SHP77 treated with DMSO at 0.1 percent for 48 hours (cell line): ENCODE measurements at regions not wholly inside any gene's neighbourhood (a gene's known extent, or its start where the extent isn't known, plus 50 kb on each side); places are given as distances from the start of the nearest gene placed in this dataset.
"Not testable (repeated sequence)": the region's sequence is repeated elsewhere in the genome, so short reads cannot be mapped to it uniquely, and the experiment has no call there.

Experiments used
- DNase-seq: peaks from one replicate; lab custom pipeline; 2025; lab: John Stamatoyannopoulos, UW

DNA sequence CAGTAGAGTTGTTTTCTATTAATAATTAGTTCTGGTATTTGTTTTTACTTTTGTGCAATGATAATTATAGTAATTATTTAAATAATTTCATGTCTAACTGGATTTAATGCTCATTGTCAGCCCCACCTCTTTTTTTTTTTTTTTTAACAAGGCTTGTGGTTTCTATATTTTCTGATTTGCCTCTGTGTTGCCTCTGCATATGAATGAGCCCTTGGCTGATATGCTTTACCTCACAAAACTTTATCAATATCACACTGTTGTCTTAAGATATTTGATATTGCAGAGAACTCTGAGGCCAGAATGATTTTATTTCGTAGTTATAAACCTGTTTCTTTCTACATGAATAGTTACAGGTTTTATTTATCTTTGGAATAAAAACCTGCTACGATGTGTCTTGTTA is 116.2 kb upstream of the ATP2B1 start:
- no peak for DNase-seq

DNA sequence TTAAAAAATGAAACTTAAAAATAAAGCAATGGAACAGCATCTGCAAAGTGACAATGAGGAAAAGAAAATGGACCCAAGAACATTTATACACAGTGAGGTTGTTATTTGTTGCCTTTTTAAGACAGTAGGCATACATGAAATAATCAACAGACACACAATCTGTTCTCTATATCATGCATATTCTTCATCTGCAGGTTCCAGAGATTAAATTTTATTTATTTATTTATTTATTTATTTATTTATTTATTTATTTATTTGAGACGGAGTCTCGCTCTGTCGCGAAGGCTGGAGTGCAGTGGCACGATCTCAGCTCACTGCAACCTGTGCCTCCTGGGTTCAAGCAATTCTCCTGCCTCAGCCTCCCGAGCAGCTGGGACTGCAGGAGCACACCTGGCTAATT is 114.4 kb upstream of the ATP2B1 start:
- DNase-seq = not testable (repeated sequence)

DNA sequence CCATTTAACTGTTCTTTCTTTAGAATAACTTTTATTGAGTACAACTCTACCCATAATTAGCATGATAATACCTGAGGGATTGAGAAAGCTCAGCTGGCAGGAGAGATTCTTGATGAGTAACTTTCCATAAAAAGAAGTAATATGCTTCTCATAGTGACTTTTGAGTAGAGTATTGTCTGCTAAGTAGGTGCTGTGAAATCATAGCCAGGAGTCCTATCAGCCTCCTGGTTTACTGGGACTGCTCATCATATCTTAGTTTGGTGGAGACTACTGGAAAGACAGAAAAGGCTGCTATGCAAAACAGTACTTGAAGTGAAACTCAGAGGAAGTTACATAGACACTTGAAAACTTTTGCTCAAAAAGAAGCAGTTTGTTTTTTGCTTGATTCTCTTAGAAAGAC is 113.3 kb upstream of the ATP2B1 start:
- DNase-seq = no peak

DNA sequence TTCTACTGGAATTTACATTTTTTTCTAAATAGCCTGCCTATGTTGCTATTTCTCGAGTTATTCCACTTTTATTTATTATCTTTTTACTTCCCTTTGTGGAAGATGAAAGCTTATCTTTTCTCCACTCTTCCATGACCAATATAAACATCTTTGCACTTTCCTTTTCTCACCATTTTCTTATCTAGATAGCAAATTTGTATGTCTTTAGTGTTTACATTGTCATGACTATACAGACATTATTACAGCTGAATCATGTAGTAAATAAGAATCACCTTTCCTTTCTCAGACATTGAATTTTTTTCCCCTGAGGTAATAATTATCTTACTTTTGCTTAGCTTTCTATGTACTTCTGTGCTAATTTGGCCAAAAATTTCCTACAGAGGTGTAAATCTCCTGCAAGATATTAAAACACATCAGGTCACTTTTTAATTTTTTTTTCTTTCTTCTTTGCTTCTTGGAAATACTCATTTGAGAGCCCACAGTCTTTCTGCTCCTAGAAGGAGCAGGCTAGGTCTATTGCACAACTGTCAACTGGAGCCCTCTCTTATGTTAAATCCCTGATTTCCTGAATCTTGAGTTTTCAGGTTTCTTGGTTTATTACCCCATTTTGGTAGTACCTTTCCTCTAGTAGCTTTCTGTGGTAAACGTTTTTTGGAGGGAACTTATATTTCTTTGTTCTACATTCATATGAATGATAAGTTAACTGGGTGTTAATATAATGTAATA is 109.0 kb upstream of the ATP2B1 start:
- no peak for DNase-seq

DNA sequence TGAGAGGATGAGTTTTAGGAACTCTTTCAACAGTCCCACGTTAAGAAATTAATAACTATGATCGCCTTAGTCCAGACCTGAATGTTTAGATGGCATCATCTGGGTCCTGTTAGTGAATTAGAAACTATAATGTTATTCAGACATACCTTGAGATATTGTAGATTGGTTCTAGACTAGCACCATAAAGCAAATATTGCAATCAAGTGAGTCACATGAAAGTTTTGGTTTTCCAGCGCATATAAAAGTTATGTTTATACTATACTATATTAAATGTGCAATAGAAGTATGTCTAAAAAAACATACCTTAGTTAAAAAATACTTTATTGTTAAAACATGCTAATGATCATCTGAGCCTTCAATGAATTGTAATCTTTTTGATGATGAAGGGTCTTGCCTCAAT is 106.6 kb upstream of the ATP2B1 start:
- no peak for DNase-seq

DNA sequence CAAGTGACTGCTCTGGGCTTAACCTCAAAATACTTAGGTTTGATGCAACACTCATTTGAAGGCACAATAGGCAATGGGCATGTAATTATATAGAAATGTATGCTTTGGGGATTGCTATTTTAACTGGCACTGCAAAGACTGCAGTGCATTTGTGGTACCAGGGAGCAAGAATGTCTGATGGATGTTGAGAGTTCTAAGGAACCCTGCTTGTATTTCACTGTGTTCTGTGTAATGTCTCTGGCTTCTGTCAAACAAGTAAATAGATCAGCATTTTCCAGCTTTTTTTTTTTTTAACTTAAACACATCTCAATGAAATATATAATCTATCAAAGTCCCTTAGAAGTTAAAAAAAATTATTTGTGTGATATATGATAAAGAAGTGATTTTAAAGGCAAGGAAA is 94.8 kb upstream of the ATP2B1 start:
- DNase-seq = no peak

DNA sequence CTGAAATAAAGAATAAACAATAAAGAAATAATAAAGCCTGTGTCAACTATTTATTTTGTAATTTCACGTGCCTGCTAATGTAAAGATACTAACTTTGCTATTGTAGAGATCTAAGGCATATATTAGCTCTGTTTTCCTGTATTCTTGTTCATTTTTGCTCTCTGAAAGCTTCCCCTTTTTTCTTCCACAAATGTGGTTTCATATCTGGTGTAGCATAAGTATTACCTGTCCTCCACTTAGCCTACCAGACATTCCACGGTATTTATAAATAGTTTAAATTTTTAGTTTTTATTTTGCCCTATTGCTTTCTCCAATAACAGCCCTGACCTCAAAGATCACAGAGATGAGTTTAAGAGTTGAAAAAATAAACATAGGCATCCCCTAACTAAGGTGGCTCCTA is 92.6 kb upstream of the ATP2B1 start:
- DNase-seq = no peak

DNA sequence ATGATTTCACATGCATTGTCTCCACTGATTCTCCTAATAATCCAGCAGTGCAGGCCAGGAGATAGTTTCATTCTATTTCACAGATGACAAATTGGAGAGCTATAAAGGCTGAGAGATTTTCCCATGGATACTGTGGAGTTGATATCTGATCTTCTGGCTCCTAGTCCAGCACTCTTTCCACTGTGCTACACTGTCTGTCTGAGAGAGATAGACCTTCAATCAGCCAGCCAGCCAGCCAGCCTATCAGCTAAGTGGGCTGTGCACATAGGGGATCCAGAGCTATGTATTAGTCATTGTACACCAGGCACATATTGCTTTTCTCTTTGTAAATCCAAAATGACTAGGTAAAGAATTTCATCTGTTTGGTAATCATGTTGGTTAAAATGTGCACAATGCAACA is 91.8 kb upstream of the ATP2B1 start:
- DNase-seq = no peak

DNA sequence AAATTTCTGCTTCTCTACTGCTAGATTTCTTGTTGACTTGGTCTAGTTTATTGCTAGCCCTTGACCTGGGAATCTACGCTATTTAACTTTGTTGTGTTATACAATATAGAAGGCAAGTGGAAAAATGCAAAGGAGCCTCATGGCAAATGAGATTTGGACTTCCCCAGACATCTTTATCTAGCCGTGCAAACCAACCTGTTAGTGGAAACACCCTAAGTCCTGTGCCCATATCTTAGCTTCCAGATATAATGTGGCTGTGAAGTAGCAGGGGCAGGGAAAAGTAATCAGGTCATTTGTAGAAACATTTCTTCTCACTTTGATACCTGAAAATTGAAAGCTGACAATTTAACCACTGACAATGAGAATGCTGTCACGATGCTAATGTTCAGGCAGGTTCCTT is 90.7 kb upstream of the ATP2B1 start:
- no peak for DNase-seq

DNA sequence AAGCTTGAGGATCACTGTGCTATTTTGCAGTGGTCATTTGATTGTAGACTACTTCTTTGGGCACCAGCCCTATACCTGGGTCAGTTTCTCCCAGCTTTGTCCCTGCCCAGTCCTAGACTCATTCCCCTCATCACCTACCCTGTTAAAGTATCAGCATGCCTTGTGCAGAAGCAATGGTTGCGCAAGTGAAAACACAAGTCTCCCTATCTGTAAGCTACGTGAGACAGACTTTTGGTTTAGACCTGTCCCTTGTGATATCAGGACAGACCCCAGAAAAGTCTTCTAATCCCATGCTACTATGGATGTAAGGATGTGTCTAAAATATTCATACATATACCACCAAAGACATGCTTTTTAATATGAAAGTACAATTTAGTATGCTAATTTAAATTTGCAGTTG is 88.8 kb upstream of the ATP2B1 start:
- DNase-seq = no peak

DNA sequence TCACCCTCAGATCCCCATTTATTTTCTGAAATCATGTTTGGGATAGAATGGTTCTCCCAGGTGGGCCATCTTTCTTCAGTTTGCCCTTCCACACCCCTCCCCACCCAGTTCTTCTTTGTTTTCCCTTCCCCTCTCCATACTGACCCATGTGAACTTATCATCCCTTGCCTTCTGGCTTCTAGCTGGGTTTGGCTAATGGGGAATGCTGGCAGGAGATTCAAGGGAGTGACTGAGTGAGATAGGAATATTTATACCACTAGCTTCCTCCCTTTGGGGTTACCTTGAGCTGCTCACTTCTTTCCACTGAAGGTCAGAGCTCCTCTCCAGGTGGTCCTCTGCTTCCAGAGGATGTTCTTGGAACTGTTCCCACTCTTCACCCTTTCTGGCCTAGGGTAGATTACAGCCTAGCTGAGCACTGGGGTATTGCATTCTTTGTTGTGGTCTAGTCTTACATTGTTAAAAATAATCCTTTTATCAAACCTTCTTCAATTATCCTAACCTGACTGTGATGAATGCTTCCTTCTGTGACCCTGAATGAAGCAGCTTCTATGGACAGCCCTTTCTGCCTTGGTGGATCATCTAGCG is 88.3 kb upstream of the ATP2B1 start:
- no peak for DNase-seq

DNA sequence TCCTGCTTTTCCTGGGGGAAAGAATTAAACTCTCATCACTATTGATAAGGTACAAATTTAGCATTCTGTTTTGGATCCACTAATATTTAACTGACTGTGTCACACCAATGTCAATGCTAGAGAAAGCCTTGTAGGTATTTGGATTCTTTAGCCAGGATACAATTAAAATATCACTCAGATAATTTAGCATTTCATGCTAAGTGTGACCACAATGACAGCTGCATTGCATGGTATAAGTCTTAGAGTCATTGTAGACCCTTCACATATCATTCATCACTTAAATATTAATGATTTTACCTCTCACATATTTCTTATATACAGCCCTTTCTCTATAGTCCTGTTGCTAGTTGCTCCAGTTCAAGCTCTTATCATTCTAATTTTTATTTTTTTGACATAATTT is 85.3 kb upstream of the ATP2B1 start:
- no peak for DNase-seq

DNA sequence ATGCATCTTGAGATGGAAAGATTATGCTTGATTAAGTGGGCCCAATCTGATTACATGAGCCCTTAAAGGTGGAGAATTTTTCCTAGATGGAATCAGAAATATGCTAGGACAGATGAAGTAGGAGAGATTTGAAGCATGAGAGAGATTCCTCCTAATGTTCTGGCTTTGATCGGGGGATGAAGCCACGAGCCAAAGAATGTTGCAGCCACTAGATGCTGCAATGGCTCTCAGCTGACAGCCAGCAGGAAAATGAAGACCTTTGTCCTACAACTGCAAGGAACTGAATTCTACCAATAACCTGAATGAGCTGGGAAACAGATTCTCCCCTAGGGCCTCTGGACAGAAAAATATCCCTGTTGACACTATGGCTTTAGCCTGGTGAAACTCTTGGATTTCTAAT is 82.6 kb upstream of the ATP2B1 start:
- no peak for DNase-seq

DNA sequence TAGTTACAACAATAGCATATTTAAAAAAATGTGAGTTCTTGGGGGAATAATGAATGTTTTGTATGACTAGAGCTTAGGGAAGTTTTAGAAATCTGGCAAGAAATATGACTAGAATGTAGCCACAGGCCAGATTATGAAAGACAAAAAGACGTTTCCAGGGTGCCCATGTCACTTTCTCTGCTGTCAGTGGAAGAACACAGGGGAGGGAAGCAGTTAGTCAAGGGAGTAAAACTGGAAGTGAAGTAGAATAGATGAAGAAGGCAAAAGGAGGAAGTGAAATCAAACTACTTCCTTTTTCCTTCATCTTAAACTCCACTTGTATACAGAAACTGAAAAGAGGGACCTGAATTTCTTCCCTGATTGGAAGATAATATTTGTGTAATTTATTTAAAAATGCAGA is 81.2 kb upstream of the ATP2B1 start:
- no peak for DNase-seq

DNA sequence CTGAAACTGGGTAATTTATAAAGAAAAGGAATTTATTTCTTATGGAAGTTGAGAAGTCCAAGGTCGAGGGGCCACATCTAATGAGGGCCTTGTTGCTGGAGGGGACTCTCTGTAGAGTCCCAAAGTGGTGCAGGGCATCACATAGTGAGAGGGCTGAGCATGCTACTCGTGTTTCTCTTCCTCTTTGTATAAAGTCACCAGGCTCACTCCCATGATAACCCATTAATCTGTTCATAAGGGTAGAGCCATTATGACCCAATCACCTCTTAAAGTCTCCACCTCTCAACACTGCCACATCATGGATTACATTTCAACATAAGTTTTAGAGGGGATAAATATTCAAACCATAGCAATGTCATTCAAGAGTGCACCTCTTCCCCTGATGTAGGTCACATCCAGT is 79.1 kb upstream of the ATP2B1 start:
- no peak for DNase-seq

DNA sequence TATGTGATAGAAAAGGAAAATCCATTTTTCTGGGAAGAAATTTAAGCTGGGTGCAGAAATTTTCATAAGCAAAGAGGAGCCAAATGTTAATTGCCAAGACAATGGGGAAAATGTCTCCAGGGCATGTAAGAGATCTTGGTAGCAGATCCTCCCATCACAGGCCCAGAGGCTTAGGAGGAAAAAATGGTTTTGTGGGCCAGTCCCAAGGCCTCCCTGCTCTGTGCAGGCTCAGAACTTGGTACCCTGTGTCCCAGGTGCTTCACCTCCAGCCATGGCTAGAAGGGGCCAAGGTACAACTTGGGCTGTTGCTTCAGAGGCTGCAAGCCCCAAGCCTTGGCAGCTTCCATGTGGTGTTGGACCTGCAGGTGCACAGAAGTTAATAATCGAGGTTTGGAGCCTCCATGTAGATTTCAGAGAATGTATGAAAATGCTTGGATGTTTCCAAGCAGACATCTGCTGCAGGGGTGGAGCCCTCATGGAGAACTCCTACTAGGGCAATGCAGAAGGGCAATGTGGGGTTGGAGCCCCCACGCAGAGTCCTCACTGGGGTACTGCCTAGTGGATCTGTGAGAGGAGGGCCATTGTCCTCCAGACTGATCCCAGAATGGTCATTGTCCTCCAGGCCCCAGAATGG is 77.7 kb upstream of the ATP2B1 start:
- no peak for DNase-seq

DNA sequence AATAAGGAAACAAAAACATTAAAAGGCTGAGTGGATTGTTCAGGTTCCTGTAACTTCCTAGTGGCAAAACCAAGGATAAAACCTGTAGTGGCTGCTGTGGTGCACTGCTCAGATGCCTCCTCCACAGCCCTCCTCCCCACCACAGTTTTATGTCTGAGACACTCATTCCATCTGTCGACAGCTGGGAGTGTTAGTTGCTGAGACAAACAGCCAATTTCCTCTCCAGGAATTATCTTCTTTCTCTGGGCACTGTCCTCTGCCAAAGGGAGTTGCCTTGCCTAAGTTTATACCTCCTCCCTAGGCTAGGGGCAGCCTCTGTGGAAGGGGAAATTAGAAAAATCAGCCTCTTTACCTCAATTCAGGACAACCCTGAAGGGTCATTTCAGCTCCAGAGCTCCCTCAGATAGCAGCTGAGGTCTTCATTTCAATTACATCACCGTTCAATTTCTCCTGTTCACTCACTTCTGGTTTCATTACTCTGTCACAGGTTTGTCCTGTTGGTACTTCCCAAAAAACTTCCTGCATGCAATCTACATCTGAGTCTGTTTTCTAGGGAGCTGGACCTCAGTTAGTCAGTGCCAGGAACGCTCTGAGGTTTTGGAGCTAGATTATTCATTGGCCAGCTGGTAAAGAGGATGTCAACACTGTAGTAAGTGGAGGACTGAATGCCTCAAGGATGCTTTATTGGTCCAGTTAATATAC is 74.9 kb upstream of the ATP2B1 start:
- no peak for DNase-seq

DNA sequence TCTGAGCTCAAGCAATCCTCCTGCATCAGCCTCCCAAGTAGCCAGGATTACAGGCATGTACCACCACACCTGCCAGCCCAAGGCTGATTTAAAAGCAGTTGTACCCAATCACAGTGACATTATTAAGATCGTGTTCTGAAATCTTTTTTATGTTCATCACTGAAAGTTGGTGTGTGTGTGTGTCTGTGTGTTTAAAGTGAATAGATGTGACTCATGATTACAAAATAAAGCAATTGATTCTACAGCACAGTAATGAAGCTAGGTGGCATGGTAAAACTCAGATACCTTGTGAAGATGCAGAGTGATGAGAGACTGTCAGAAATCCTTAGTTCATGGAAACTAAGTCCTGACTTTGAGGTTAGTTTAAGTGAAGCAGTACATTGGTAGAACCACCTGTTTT is 74.2 kb upstream of the ATP2B1 start:
- no peak for DNase-seq

DNA sequence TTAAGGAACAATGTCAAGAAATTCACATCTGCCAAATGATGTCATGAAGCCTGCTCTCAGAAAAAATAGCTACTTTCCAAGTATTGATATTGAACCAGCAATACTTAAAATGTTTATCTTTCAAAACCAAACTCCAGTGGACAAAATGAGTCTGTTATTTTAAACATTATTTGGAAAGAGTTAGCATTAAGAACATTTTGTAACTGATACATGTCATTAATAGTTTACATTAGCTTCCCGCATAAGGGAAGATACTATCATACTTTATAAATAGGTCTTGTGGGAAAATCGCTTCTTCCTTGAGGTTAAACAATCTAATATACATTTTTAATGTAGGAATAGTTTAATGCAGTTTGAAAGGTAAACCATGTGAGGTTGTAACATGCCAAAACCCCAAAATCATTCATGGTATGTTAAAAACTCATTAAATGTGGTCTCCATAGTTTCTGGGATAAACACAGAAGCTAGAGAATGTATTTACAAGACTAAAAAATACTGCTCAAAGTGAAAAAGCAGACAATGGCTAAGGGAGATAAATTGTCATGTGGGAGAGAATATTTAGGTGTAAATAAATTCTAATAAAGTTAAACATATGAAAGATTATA is 73.4 kb upstream of the ATP2B1 start:
- no peak for DNase-seq

DNA sequence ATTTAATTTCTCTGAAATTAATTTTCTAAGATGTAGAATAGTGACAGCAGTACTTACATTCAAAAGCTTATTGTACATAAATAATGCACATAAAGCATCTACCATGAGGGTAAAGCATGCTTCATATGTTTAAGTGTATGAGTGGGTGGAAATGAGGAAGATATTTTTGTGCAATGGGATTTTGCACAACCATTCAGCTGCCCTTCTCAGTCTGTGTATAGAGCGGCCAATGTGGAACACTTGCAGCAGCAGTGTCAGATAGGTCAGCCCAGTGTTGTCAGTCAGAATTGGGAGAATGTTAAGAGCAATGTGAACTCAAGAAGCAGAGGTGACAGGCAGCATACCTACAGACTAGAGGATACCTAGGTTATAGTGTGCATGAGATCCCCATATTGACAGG is 72.5 kb upstream of the ATP2B1 start:
- no peak for DNase-seq

DNA sequence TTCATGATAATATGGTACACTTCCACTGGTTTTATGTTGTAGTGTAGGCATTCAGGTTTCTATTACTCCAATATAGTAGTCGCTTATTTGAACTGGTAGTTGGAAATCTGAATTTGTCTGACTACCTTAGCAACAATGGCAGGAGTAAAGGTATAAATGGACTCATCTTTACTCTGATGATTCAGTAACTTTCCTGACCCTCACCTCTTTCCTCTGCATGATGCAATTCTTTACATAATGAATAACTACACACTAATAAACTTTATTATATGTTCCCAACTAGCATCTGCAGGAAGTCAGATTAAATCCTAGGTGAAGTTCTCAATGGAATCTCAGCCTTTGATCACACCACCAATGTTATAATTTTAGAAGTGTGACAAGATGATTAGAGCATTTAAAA is 70.5 kb upstream of the ATP2B1 start:
- no peak for DNase-seq

DNA sequence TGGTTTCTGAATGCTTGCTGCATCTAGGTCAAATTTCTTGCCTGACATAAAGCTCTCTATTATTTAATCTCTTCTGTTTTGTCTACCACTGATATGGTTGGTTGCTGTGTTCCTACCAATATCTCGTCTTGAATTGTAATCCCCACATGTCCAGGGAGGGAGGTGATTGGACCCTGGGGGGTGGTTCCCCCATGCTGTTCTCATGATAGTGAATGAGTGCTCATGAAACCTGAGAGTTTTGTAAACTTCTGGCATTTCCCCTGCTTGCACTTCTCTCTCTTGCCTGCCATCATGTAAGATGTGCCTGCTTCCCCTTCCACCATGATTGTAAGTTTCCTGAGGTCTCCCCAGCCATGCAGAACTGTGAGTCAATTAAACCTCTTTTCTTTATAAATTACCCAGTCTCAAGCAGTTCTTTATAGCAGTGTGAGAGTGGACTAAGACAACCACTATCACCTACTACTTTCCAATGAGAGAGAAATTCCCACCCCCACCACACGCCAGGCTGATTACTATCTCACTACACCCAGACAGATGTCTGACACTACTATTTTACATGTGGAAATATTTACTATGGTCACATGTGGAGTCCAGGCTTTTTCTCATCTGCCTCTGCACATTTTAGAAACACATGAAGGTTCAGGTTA is 69.2 kb upstream of the ATP2B1 start:
- DNase-seq = no peak
